GM12864 (cell line): ENCODE measurements at regions not wholly inside any gene's neighbourhood (a gene's known extent, or its start where the extent isn't known, plus 50 kb on each side); places are given as distances from the start of the nearest gene placed in this dataset.

Experiments
- DNase-seq: peaks from one replicate; pipeline ENCODE4 v3.0.0-alpha.2; 2011; ENCODE audit warnings: low read depth
- H3K4me3 ChIP-seq: 2 replicates; pipeline ENCODE4 v1.5.1; 2011; ENCODE audit warnings: mild to moderate bottlenecking, low read depth, low read length, control low read depth
- TF ChIP-seq, protein P1 (sequence below): IDR thresholded peaks from 2 replicates; pipeline ENCODE4 v1.5.1; 2011; ENCODE audit warnings: low read depth, mild to moderate bottlenecking, moderate library complexity, low read length, control low read depth, inconsistent platforms; ENCODE audit errors: missing control alignments

- TF ChIP-seq, protein P1, sequence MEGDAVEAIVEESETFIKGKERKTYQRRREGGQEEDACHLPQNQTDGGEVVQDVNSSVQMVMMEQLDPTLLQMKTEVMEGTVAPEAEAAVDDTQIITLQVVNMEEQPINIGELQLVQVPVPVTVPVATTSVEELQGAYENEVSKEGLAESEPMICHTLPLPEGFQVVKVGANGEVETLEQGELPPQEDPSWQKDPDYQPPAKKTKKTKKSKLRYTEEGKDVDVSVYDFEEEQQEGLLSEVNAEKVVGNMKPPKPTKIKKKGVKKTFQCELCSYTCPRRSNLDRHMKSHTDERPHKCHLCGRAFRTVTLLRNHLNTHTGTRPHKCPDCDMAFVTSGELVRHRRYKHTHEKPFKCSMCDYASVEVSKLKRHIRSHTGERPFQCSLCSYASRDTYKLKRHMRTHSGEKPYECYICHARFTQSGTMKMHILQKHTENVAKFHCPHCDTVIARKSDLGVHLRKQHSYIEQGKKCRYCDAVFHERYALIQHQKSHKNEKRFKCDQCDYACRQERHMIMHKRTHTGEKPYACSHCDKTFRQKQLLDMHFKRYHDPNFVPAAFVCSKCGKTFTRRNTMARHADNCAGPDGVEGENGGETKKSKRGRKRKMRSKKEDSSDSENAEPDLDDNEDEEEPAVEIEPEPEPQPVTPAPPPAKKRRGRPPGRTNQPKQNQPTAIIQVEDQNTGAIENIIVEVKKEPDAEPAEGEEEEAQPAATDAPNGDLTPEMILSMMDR: no peak
- DNase-seq: no peak
- H3K4me3 ChIP-seq: no peak overlapping the region
These were observed 94.7 kb upstream of the PPM1H start for GRCh38 chr12:63029676-63030075.

GRCh38 chr12:63028951-63029350, 94.0 kb upstream of the PPM1H start:
- DNase-seq: no peak
- H3K4me3 ChIP-seq: no peak overlapping the region
- TF ChIP-seq, protein P1: no peak

- H3K4me3 ChIP-seq: no peak overlapping the region
- no peak for DNase-seq
- TF ChIP-seq, protein P1: no peak
These were observed 90.2 kb upstream of the PPM1H start for GRCh38 chr12:63025116-63025515.

- no peak overlapping the region for H3K4me3 ChIP-seq
- TF ChIP-seq, protein P1: no peak
- no peak for DNase-seq
These were observed 89.0 kb upstream of the PPM1H start for GRCh38 chr12:63023926-63024325.

GRCh38 chr12:63021116-63021515, 86.2 kb upstream of the PPM1H start:
- H3K4me3 ChIP-seq: no peak overlapping the region
- DNase-seq: no peak

GRCh38 chr12:63020269-63020668, 85.3 kb upstream of the PPM1H start:
- TF ChIP-seq, protein P1: no peak
- DNase-seq: no peak
- no peak overlapping the region for H3K4me3 ChIP-seq

More at GRCh38 chr12:63021116-63021515, 86.2 kb upstream of the PPM1H start:
- TF ChIP-seq, protein P1: no peak

DNA sequence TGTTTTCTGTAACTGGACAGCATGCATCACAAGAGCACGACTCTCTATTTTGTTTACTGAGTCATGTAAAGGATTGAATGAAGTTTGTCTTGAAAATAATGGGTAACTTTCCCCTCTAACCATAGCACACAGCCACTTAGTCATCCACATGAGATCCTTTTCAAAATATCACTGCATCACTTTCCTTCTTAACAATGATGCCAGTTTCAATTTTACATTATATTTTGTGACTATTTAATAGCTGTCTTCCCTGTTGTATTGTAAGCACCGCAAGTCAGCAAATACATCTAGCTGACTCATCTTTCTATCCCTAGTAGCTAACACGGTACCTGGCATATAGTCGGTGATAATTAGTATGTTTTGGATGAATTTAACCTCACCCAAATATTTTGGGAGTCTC, 83.3 kb upstream of the PPM1H start:
- DNase-seq: no peak
- TF ChIP-seq, protein P1: no peak
- H3K4me3 ChIP-seq: no peak overlapping the region
